Right lobe of liver (tissue), 4 donors: ENCODE measurements at regions not wholly inside any gene's neighbourhood (a gene's known extent, or its start where the extent isn't known, plus 50 kb on each side); places are given as distances from the start of the nearest gene placed in this dataset.

ENCODE experiments used
- POLR2A ChIP-seq: fragments of 450-650 bp; IDR thresholded peaks from one replicate; pipeline ENCODE4 v1.6.1; 2017; ENCODE audit warnings: antibody characterized with exemption, mild to moderate bottlenecking
- TF ChIP-seq, protein P1 (sequence below), 4 donors: fragments of 200-600 bp in 3 of 4; fragments of 450-650 bp in 1 of 4; IDR thresholded peaks; one replicate each; pipeline versions ENCODE4 v1.5.1 to v1.8.0; 2016 to 2022; ENCODE audit warnings: antibody characterized with exemption in 4 of 4, mild to moderate bottlenecking in 2 of 4
- donor health status: DM: no; HTN: no; CAD: no.
- donor health status: DM: no; HTN: no; CAD: no.
- donor health status: DM: no; HTN: yes; CAD: no.

DNA sequence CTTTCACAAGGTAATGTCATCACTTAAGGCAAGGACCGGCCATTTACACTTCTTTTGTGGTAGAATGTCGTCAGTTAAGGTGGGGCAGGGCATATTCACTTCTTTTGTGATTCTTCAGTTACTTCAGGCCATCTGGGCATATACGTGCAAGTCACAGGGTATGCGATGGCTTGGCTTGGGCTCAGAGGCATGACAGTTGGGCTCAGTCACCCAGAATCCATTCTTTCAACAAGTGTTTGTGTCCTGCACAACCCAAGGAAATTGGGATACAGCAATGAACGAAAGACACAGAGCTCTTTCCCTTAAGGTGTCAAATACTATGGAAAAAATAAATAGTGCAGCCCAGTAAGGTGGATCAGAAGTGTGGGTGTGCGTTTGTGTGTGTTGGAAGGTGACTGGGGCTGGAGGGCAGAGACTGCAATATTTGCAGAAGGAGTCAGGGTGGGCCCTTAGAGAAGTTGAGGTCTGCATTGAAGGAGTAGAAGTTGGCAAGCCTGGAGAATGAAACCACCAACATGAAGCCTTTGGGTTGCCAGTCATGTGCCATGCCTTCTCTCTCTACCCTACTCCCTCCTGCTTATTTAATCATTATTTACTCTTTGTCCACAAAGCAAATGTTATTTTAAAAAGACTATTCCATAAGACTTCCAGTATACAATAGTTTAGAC, 222.8 kb upstream of the PRKCQ start:
- TF ChIP-seq, protein P1, sequence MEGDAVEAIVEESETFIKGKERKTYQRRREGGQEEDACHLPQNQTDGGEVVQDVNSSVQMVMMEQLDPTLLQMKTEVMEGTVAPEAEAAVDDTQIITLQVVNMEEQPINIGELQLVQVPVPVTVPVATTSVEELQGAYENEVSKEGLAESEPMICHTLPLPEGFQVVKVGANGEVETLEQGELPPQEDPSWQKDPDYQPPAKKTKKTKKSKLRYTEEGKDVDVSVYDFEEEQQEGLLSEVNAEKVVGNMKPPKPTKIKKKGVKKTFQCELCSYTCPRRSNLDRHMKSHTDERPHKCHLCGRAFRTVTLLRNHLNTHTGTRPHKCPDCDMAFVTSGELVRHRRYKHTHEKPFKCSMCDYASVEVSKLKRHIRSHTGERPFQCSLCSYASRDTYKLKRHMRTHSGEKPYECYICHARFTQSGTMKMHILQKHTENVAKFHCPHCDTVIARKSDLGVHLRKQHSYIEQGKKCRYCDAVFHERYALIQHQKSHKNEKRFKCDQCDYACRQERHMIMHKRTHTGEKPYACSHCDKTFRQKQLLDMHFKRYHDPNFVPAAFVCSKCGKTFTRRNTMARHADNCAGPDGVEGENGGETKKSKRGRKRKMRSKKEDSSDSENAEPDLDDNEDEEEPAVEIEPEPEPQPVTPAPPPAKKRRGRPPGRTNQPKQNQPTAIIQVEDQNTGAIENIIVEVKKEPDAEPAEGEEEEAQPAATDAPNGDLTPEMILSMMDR (IDR thresholded peaks at IDR 0.05) = no peak
- TF ChIP-seq POLR2A = no peak
